OCI-LY7 (cell line): ENCODE measurements at regions not wholly inside any gene's neighbourhood (a gene's known extent, or its start where the extent isn't known, plus 50 kb on each side); places are given as distances from the start of the nearest gene placed in this dataset.

Experiments used
- CTCF ChIP-seq: fragments of 200-600 bp; sonication (generic); conservative IDR thresholded peaks from 2 replicates; pipeline ENCODE4 v1.5.1; 2014; ENCODE audit warnings: mild to moderate bottlenecking, antibody characterized with exemption, low read length, moderate library complexity, mixed read lengths
- EZH2phosphoT487 ChIP-seq: fragments of 200-600 bp; sonication (generic); IDR thresholded peaks from 2 replicates; pipeline ENCODE4 v1.6.1; 2018; ENCODE audit warnings: low read depth, borderline replicate concordance, mild to moderate bottlenecking, mixed run types, antibody characterized with exemption, low read length, moderate library complexity, mixed read lengths

GRCh38 chr4:23613782-23614181 lies 276.1 kb downstream of the PPARGC1A start:
- TF ChIP-seq EZH2phosphoT487 (no peak), CTCF (no peak)
